B cell (primary cell): ENCODE measurements at regions not wholly inside any gene's neighbourhood (a gene's known extent, or its start where the extent isn't known, plus 50 kb on each side); places are given as distances from the start of the nearest gene placed in this dataset.

Experiments
- ATAC-seq: fragments of 200-7000 bp; cut with Tn5 transposase; one replicate; pipeline ENCODE4 v1.10.0; 2021; ENCODE audit warnings: low read depth, mild to moderate bottlenecking, moderate number of reproducible peaks, moderate library complexity
- CTCF ChIA-PET: fragments of 350-600 bp; sonication (Branson Sonifier 250); formaldehyde crosslinking; loops from one replicate; lab custom pipeline; 2021; ENCODE audit warnings: antibody characterized with exemption, inconsistent platforms; lab: Charles Lee
- POLR2A ChIA-PET: fragments of 350-600 bp; sonication (Branson Sonifier 250); formaldehyde crosslinking; loops from one replicate; lab custom pipeline; 2021; ENCODE audit warnings: antibody characterized with exemption; lab: Charles Lee
- DNase-seq: peaks from one replicate; pipeline ENCODE4 v3.0.0; 2013
- H2AFZ ChIP-seq: 2 replicates; pipeline ENCODE4 v1.6.1; 2012; ENCODE audit warnings: mild to moderate bottlenecking, low read depth, low read length; ENCODE audit not compliant: insufficient read depth, poor library complexity, severe bottlenecking
- H3K27ac ChIP-seq, 2 donors: 1 replicate in 1 of 2; 2 replicates in 1 of 2; pipeline ENCODE4 v1.5.1; 2012 to 2013; ENCODE audit warnings: low read length in 2 of 2, mild to moderate bottlenecking in 2 of 2, moderate library complexity in 1 of 2
- H3K27me3 ChIP-seq, 4 experiments: fragments of 200-600 bp in 1 of 4; sonication (generic) in 1 of 4; replicated peaks in 1 of 4; 1 replicate in 2 of 4; 2 replicates in 2 of 4; pipeline versions ENCODE4 v1.6.1 to v1.7.0; 2013 to 2016; ENCODE audit warnings: low read length in 3 of 4, mild to moderate bottlenecking in 2 of 4, mixed read lengths in 1 of 4, moderate library complexity in 1 of 4; ENCODE audit not compliant: insufficient read depth in 4 of 4, control insufficient read depth in 3 of 4; ENCODE audit errors: control extremely low read depth in 1 of 4
- H3K36me3 ChIP-seq, 2 experiments: replicated peaks in 1 of 2; 1 replicate in 1 of 2; 2 replicates in 1 of 2; pipeline versions ENCODE4 v1.6.1 to v1.7.1; 2013; ENCODE audit warnings: low read length in 1 of 2; ENCODE audit not compliant: insufficient read depth in 2 of 2, control insufficient read depth in 1 of 2; ENCODE audit errors: control extremely low read depth in 1 of 2, extremely low read depth in 1 of 2
- H3K4me1 ChIP-seq, 2 donors: fragments of 200-600 bp in 1 of 2; sonication (generic) in 1 of 2; 1 replicate in 1 of 2; 2 replicates in 1 of 2; pipeline versions ENCODE4 v1.5.1 to v1.6.1; 2013 to 2017; ENCODE audit warnings: low read length in 2 of 2; ENCODE audit not compliant: control insufficient read depth in 2 of 2, insufficient read depth in 2 of 2
- H3K4me2 ChIP-seq: replicated peaks from 2 replicates; pipeline ENCODE3; 2012; ENCODE audit warnings: mild to moderate bottlenecking, low read depth, low read length; ENCODE audit not compliant: poor library complexity, severe bottlenecking
- H3K4me3 ChIP-seq, 5 experiments: fragments of 200-600 bp in 1 of 5; sonication (generic) in 1 of 5; 1 replicate in 3 of 5; 2 replicates in 2 of 5; pipeline versions ENCODE4 v1.5.1 to v1.7.0; 2011 to 2016; ENCODE audit warnings: low read length in 4 of 5, mild to moderate bottlenecking in 4 of 5, low read depth in 2 of 5, control low read depth in 1 of 5, moderate library complexity in 1 of 5; ENCODE audit not compliant: insufficient read depth in 1 of 5; ENCODE audit errors: control extremely low read depth in 1 of 5, extremely low read depth in 1 of 5
- H3K79me2 ChIP-seq: fragments of 200-600 bp; sonication (generic); one replicate; pipeline ENCODE4 v1.6.0; 2016; ENCODE audit warnings: low read length; ENCODE audit not compliant: control insufficient read depth, insufficient read depth
- H3K9ac ChIP-seq: fragments of 200-600 bp; sonication (generic); 2 replicates; pipeline ENCODE4 v1.6.1; 2017; ENCODE audit warnings: mild to moderate bottlenecking, low read length, moderate library complexity
- H3K9me3 ChIP-seq, 3 donors: one replicate each; pipeline versions ENCODE4 v1.6.1 to v1.7.1; 2013; ENCODE audit warnings: low read length in 2 of 3; ENCODE audit not compliant: control insufficient read depth in 2 of 3, insufficient read depth in 1 of 3; ENCODE audit errors: control extremely low read depth in 1 of 3
- H4K20me1 ChIP-seq: 2 replicates; pipeline ENCODE4 v1.6.0; 2012; ENCODE audit warnings: mild to moderate bottlenecking, low read length; ENCODE audit not compliant: insufficient read depth, control insufficient read depth, poor library complexity, severe bottlenecking
- H3K27ac Mint-ChIP-seq: one replicate; pipeline ENCODE4 v1.8.0; 2021; ENCODE audit warnings: mixed read lengths
- H3K27me3 Mint-ChIP-seq: one replicate; pipeline ENCODE4 v1.8.0; 2021; ENCODE audit warnings: mixed read lengths
- H3K4me1 Mint-ChIP-seq: one replicate; pipeline ENCODE4 v1.8.0; 2021; ENCODE audit warnings: mixed read lengths
- H3K4me3 Mint-ChIP-seq: one replicate; pipeline ENCODE4 v1.8.0; 2021; ENCODE audit warnings: mixed read lengths
- H3K9me3 Mint-ChIP-seq: one replicate; pipeline ENCODE4 v1.8.0; 2022; ENCODE audit warnings: mixed read lengths; ENCODE audit not compliant: insufficient read depth
- EZH2 ChIP-seq: IDR thresholded peaks from 2 replicates; pipeline ENCODE4 v1.6.1; 2012; ENCODE audit warnings: borderline replicate concordance, low read depth, mild to moderate bottlenecking, moderate library complexity, low read length; ENCODE audit not compliant: insufficient read depth, poor library complexity, severe bottlenecking
- WGBS: methylation state at CpG from one replicate; pipeline ENCODE4 v1.1.5; 2013; ENCODE audit warnings: missing lambda C conversion rate; ENCODE audit not compliant: insufficient coverage; 5-methylcytosine and 5-hydroxymethylcytosine counted together
- intact Hi-C: fragments of 100-400 bp; cut with micrococcal nuclease; formaldehyde crosslinking; loops from one replicate; pipeline ENCODE4 v1.10.0; 2022
- TF ChIP-seq, protein P1 (sequence below): fragments of 200-600 bp; IDR thresholded peaks from one replicate; pipeline ENCODE4 v1.8.0; 2022; ENCODE audit warnings: antibody characterized with exemption, mild to moderate bottlenecking

DNA sequence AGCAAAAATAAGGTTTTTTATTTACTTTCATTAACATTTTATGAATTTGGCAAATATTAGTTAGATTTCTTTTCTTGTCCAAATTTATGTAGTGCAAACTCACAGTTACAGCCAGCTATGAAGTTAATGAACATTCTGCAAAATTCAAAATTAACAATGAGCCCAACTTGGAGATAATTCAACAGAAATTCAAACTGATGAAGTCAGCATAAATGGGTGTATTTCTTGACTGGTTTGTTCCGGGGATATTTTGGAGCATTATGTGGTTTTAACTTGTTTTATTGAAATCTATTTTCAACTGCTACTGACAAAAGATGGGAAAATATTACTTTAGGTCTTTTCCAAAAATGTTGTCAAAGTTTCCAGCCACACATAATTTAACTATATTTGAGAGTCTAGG lies 807.9 kb downstream of the CDH8 start:
- no peak overlapping the region for H3K27ac ChIP-seq
- no peaks in the 10 kb centered on the region for H3K79me2 ChIP-seq
- Mint-ChIP-seq H3K4me1 (no peaks in the 10 kb centered on the region), H3K9me3 (peaks cover under 1% of the 10 kb centered on the region), H3K27ac (no peak overlapping the region), H3K4me3 (no peak overlapping the region), H3K27me3 (no peaks in the 10 kb centered on the region)
- H3K4me1 ChIP-seq: no peaks in the 10 kb centered on the region
- no peak overlapping the region for H3K9ac ChIP-seq
- ChIA-PET CTCF (no interaction called here), POLR2A (no interaction called here)
- H3K9me3 ChIP-seq: peaks cover 0 to 1% (median 0%) of the 10 kb centered on the region in 3 donors
- H3K4me2 ChIP-seq: no peak overlapping the region
- ATAC-seq (no peak), DNase-seq (no peak)
- intact Hi-C loops: no loop called here
- no peak overlapping the region for H3K4me3 ChIP-seq
- H4K20me1 ChIP-seq: no peaks in the 10 kb centered on the region
- TF ChIP-seq, protein P1, sequence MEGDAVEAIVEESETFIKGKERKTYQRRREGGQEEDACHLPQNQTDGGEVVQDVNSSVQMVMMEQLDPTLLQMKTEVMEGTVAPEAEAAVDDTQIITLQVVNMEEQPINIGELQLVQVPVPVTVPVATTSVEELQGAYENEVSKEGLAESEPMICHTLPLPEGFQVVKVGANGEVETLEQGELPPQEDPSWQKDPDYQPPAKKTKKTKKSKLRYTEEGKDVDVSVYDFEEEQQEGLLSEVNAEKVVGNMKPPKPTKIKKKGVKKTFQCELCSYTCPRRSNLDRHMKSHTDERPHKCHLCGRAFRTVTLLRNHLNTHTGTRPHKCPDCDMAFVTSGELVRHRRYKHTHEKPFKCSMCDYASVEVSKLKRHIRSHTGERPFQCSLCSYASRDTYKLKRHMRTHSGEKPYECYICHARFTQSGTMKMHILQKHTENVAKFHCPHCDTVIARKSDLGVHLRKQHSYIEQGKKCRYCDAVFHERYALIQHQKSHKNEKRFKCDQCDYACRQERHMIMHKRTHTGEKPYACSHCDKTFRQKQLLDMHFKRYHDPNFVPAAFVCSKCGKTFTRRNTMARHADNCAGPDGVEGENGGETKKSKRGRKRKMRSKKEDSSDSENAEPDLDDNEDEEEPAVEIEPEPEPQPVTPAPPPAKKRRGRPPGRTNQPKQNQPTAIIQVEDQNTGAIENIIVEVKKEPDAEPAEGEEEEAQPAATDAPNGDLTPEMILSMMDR: no peak
- no peak for TF ChIP-seq EZH2
- WGBS: no CpG with 5 or more reads among the region's 1 CpG
- no peaks in the 10 kb centered on the region for H3K36me3 ChIP-seq
- H3K27me3 ChIP-seq: no peaks in the 10 kb centered on the region
- no peak overlapping the region for H2AFZ ChIP-seq

DNA sequence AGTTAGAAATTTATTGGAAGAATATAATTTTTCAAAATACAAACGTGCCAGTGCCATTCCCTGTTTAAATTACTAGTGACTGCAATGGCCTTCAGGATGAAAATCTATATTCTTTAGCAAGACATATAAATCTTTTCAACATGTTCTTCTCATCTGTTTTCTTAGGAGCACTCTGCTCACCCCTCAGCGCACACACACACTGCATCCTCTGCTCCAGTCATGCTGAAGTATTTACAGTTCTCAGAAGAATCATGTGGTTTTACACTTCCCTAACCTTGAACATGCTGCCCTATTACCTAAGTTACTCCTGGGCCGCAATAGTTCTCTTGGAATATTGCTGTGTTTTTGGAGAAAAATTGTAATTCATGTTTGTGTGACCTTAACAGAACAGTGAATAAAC lies 820.6 kb downstream of the CDH8 start:
- no peak overlapping the region for H3K27ac Mint-ChIP-seq
- H3K27me3 Mint-ChIP-seq: no peaks in the 10 kb centered on the region
- Histone ChIP-seq H3K4me2 (no peak overlapping the region), H3K36me3 (no peaks in the 10 kb centered on the region), H3K79me2 (no peaks in the 10 kb centered on the region), H3K4me1 (no peaks in the 10 kb centered on the region), H4K20me1 (no peaks in the 10 kb centered on the region), H3K9me3 (no peaks in the 10 kb centered on the region), H3K4me3 (no peak overlapping the region), H3K9ac (no peak overlapping the region), H3K27ac (no peak overlapping the region), H3K27me3 (no peaks in the 10 kb centered on the region), H2AFZ (no peak overlapping the region)
- H3K9me3 Mint-ChIP-seq: no peaks in the 10 kb centered on the region
- ChIA-PET CTCF (no interaction called here), POLR2A (no interaction called here)
- ATAC-seq (no peak), DNase-seq (no peak)
- 63% methylated on average over 1 of the region's 3 CpGs for WGBS
- TF ChIP-seq EZH2: no peak
- TF ChIP-seq, protein P1: no peak
- intact Hi-C loops: no loop called here
- no peaks in the 10 kb centered on the region for H3K4me1 Mint-ChIP-seq
- H3K4me3 Mint-ChIP-seq: no peak overlapping the region
